EH (cell line): ENCODE measurements at regions not wholly inside any gene's neighbourhood (a gene's known extent, or its start where the extent isn't known, plus 50 kb on each side); places are given as distances from the start of the nearest gene placed in this dataset.
"Not testable (repeated sequence)": the region's sequence is repeated elsewhere in the genome, so short reads cannot be mapped to it uniquely, and the experiment has no call there.

Experiments used
- DNase-seq: peaks from one replicate; pipeline ENCODE4 v3.0.0-alpha.2; 2015; ENCODE audit warnings: low read depth

GRCh38 chr10:3265088-3265487 lies 92.5 kb upstream of the PITRM1 start:
- DNase-seq = peak; percentile 46

GRCh38 chr10:3264161-3264761 lies 91.7 kb upstream of the PITRM1 start:
- no peak for DNase-seq

GRCh38 chr10:3263747-3264146 lies 91.2 kb upstream of the PITRM1 start:
- no peak for DNase-seq

GRCh38 chr10:3263082-3263481 lies 90.5 kb upstream of the PITRM1 start:
- DNase-seq = no peak

- DNase-seq = no peak
Measured at GRCh38 chr10:3261921-3262320, 89.3 kb upstream of the PITRM1 start.

- no peak for DNase-seq
Measured at GRCh38 chr10:3260066-3260834, 87.7 kb upstream of the PITRM1 start.

GRCh38 chr10:3259499-3259898 lies 86.9 kb upstream of the PITRM1 start:
- DNase-seq = no peak

- peak; percentile 34 for DNase-seq
Measured at GRCh38 chr10:3258394-3258793, 85.8 kb upstream of the PITRM1 start.

GRCh38 chr10:3255616-3256015 lies 83.0 kb upstream of the PITRM1 start:
- no peak for DNase-seq

GRCh38 chr10:3255075-3255474 lies 82.5 kb upstream of the PITRM1 start:
- no peak for DNase-seq

- DNase-seq = not testable (repeated sequence)
Measured at GRCh38 chr10:3253974-3254373, 81.4 kb upstream of the PITRM1 start.

- DNase-seq = no peak
Measured at GRCh38 chr10:3251172-3251571, 78.6 kb upstream of the PITRM1 start.

GRCh38 chr10:3249307-3249889 lies 76.8 kb upstream of the PITRM1 start:
- no peak for DNase-seq

- peak; percentile 98 for DNase-seq
Measured at GRCh38 chr10:3248526-3249306, 76.1 kb upstream of the PITRM1 start.

GRCh38 chr10:3245395-3245794 lies 72.8 kb upstream of the PITRM1 start:
- DNase-seq = no peak

- no peak for DNase-seq
Measured at GRCh38 chr10:3241967-3242650, 69.5 kb upstream of the PITRM1 start.

GRCh38 chr10:3241274-3241921 lies 68.8 kb upstream of the PITRM1 start:
- no peak for DNase-seq

GRCh38 chr10:3239920-3240894 lies 67.6 kb upstream of the PITRM1 start:
- no peak for DNase-seq

GRCh38 chr10:3239066-3239919 lies 66.7 kb upstream of the PITRM1 start:
- peak; percentile 62 for DNase-seq
